HG03135 (cell line): ENCODE measurements at regions not wholly inside any gene's neighbourhood (a gene's known extent, or its start where the extent isn't known, plus 50 kb on each side); places are given as distances from the start of the nearest gene placed in this dataset.

Experiments
- ATAC-seq: cut with Tn5 transposase; IDR thresholded peaks from one replicate; pipeline ENCODE4 v1.9.1; 2021; ENCODE audit warnings: mild to moderate bottlenecking, moderate library complexity; ENCODE audit not compliant: unreplicated experiment

DNA sequence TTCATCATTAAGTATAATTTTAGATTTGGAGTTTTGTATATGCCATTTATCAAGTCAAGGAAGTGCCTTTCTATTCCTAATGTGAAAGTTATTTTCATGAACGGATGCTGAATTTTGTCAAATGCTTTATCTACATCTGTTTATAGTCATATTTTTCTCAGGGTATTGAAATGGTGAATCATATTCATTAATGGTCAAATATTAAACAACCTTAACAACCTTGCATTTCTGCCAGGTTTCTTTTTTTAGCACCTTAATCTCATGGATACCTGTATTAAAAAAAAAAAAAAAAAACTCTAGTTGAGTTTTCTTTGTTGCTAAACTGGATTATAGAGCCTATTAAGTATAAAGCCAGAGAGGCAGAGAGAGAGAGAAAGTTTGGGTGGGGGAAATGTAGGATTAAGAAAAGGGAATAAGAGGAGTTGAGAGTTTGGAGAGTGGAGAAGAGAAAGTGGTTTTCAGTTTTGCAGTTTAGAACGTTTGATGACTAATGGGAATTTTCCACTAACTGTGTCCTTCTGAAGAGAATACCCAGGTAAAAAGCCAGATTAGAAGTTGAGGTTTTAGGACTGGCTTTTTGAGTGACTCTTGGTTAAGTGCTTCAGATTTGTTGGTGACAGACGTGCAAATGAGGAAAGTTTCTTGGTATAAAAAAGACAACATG, 305.0 kb downstream of the HLX start:
- ATAC-seq: no peak

DNA sequence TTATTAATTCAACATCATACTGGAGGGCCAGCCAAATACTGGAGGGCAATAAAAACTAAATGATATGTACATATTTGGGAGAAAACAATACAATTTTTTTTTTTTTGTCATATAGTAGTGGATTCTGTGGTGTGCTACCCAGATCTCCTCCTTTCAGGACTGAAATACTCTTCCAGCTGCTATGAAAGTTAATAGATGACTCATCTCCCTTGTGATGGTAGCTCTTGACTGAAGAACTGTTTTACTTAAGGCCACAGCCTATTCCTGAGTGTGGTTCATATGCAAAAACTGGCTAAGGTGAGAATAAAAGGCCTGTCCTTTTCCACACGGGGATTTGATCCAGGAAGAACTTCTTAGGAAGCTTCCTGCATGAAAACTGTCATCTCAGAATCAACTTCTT, 307.9 kb downstream of the HLX start:
- no peak for ATAC-seq

DNA sequence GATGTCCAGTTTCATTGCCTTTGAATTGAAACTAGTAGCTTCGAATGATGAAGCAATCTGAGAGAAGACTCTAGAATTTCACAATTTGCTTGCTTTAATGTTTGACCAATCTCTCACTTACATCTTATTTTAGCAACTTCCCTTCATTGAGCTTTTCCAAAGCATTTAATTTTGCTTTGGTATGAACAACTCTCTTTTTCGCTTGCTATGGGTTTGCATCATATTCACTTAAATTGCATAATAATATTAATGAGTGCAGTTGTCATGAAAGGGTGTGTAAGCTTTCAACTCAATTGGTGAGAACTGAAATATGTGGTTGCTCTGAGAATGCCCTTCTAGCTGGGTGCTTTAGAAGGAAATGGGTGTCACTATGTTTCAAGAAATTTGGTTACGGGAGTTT, 309.2 kb downstream of the HLX start:
- ATAC-seq: no peak

DNA sequence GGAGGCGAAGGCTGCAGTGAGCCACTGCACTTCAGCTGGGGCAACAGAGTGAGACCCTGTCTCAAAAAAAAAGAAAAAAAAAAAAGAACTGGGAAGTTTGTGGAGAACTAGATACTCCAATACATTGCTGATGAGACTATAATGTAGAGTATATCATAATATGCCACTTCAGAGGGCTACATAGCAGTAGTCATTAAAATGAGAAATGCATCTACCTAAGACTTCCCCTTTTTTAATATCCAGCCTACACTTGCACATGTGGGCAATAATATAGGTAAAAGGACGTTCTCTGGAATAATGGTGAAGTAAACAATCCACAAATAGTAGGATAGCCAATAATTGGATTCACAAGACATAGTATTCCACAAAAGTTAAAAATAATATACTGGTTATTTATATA, 311.0 kb downstream of the HLX start:
- ATAC-seq: no peak

DNA sequence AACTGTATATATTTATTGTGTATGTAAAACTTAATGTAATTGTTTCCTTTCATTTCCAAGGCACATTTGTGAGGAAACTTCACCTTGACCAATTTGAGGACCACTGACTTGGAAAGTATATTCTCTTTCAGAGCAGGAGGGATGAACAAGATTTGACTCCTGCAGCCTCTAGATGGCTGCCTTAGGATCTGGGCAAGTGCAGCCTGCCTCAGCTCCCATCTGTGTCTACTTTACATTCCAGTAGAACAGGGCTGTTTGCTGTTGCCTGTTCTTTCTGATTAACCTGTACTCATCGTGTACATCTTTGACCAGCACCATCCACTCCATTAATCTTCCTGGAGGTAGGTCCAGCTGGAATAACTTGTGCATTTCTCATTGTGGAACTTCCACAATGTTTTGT, 312.8 kb downstream of the HLX start:
- no peak for ATAC-seq

DNA sequence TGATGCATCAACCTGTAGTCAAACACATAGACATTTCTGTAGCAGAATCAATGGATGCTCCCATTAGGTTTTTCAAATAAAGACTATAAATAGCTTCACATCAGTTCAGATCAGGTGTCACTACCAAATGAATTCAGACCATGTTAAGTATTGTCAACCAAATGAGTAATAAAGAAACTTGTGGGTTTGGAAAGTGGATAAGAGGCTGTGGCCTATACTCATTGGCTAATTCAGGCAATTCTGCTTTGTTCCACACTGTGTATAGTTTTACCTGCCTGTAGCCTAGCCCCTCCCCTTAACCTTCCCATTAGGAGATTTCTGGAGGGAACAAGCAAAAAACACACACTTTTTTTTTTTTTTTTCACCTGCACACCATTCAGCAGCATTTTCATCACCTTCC, 321.2 kb downstream of the HLX start:
- peak; percentile 53 for ATAC-seq

DNA sequence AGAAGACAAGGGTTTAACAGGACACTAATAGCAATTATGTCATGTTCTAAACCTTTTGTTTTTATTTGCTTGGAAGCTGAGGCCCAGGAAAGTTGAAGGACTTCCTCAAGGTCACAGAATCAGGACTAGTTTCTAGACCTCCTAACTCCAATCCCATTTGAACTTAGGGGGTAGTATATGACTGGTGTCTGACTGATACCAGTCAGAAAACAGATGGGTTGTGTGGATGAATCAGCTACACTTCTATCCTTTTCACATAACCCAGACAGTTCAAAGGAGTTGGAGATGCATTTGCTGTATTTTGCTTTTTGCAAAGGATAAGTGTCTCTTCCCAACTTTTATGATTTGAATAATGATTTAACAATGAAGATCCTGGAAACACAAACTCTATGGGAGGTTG, 322.5 kb downstream of the HLX start:
- ATAC-seq: no peak

DNA sequence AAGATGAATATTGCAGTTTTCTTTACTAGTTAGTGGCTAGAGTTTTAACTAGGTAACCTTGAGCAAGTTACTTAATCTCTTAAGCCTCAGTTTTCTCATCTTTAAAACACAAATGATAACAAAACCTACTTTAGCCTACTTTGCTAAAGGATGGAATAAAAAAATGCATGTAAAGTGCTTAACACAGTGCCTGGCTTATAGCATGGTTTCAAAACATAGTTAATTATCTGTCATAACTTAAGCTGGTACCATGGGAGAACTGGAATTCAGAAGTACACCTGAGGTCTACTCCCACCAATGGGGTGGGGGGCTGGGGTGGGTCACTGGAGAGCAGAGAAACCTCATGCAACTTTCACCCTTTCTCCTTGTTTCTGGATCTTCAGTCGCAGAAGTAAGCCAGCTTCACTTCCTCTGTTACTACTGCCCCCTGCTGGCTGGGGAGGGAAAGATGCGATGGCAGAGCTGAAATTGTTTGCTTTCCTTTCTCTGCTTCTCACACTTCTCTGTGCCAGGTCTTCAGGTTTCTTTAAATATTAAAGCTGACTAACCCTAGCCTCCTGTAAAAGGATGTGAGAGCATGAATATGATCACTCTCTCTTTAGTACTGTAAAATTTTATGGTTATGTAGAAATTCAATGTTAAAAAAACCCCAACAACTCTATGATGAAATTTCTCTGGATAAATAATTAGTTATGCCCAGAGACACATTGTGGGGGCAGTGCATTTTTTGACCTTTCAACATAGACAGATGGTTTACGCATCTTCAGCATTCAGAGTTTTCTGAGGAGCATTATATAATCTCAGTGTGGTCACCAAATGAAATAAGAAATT, 324.2 kb downstream of the HLX start:
- ATAC-seq: peak; percentile 82

DNA sequence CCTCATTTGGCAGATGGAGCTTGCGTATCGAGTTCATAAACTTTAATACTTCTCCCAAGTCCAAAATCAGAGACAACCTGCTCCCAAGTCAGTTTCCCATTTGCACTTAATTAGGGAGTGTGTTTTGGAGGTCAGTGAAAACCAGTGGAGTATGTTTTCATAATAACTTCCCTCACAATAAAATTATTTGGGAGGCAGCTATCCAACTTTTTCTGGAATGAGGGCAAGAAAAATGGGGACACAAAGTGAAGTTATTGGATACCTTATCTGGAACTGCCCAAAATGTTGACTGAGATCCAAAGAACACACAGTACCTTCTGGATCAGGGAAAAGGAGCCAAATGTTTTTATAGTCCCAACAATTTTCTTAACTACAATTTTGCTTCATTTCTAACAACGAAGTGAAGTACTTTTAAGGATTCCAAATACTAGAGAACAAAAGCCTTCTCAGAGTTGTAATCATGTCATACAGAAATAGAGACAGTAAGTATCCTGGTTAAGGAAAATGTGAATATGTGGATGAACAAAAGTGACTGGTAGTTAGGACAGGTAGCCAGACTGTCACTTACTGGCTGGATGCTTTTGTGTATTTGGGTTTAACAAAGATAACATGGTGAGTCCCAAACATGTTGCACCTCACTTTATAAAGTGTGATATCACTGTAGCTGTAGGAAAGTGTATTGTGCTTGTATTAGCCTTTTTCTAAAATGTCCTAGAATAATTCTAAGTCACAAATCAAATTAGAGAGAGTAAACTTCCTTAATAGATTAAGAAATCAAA, 325.0 kb downstream of the HLX start:
- no peak for ATAC-seq

DNA sequence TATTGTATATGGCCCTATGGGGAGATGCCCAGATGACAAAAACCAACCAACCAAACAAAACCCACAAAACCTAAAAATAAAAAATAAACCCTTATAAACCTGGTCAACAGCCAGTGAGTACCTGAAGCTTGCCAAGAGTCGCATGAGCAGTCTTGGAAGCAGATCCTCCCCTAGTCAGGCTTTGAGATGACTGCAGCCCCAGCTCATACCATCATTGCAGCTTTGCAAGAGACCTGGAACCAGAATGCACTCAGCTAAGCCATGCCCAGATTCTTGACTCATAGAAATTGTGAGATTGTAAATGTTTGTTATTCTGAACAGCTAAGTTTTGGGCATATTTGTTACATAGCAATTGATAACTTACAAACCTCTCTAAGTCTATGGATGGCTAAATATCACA, 326.8 kb downstream of the HLX start:
- no peak for ATAC-seq

DNA sequence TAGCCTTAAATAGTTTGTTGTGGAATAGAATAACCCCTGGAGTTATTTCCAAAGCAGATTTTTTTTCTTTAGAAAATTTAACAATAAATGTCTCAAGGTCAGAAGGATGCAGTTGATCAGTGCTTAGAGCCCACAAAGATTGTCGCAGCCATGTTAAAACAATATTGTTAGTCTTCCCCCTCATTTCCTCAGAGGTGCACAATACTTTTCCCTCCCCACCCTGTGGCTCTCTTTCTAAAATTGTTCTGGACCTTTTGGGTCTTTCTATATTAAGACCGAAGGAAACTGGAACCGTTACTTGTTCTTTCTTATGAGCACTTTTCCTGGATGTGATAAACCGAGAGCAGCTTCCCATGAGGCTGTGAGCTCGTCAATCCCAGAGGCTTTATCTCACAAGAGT, 333.7 kb downstream of the HLX start:
- no peak for ATAC-seq

DNA sequence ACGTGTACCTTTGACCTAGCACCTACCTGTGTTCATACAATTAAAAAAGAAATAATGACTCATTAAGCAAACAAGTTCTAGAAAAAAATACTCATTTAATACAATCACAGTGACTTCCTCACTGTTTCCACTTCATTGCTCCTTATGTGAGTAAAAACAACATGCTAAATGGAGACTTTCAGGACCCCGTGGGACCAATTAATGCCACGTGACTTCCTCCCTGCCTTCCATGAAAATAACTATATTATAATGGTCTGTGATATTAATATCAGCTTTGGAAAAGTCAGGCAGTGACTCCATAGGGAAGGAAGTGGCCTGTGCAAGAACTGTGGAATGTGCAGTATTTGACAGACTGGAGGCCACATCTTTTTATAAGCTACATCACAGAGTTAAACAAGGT, 337.8 kb downstream of the HLX start:
- ATAC-seq: no peak

DNA sequence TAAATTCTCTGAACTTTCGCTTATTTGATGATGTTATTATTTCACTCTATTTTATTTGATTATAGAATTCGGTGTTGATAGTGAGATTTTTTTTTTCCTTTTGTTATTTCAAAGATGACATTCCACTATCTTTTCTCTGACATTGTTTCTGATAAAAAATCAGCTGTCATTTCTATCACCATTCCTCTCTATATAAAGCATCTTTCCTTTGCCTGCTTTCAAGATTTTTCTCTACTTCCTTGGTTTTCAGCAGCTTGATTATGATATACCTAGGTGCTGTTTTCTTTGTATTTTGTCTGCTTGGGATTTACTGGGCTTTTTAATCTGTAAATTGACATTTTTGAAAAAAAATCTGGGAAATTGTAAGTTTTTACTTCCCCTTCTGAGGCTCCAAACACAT, 344.0 kb downstream of the HLX start:
- ATAC-seq: no peak

DNA sequence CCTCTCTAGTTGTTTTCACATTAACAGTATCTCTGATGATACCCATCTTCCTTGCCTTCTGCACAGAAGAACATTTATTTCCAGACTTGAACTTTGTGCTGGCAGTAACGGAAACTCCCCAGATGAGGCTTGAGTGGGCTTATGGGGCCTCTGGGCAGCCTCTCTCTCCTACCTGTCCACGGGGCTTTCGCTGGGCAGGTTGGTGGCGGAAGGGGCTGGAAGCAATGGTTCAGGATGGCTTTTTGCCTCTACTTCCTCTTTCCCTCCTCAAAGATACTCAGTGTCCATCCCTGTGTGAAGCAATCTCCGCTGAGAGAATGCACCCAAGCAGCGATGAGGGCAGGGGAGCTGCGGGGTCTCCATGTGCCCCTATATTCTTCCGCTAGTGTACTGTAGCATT, 348.2 kb downstream of the HLX start:
- no peak for ATAC-seq

DNA sequence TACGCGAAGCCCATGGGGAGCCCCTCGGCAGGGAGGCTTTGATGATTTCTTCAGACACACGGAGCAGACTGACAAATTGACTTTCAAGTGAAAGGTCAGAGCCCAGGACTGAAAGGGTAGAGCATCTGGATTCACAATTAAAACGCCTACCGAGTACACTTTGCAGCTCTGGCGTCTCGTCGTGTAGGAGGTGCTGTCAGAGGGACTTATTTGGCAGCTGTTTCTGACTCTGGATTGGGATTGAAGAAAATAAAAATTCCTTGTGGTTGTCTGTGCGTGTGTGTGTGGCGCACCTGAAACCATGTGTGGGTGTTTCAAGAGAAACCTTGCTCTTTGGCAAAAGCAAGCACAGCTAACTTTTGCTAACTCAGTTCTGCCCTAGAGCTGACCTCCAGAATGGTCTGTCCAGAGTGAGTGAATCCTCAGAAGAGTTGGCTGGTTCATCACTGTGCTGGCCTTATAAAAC, 348.7 kb downstream of the HLX start:
- no peak for ATAC-seq

DNA sequence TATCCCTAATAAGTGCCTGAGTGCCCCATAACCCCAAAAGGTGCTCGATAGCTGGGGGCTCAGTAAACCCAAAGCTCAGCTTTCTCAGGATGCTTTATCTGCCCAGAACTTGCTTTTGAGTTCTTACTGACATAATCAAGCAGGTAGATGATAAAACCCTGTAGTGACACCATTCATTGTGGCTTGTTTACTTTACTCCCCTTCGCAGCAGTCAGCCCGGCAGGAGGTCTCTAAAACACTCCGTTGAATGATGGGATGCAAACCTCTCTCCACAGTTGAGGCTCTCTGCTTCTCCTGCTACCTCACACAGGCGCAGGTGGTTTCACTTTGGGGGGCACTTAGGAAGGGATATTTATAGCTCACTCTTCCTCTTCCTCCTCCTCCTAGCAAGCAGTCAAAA, 349.4 kb downstream of the HLX start:
- no peak for ATAC-seq

DNA sequence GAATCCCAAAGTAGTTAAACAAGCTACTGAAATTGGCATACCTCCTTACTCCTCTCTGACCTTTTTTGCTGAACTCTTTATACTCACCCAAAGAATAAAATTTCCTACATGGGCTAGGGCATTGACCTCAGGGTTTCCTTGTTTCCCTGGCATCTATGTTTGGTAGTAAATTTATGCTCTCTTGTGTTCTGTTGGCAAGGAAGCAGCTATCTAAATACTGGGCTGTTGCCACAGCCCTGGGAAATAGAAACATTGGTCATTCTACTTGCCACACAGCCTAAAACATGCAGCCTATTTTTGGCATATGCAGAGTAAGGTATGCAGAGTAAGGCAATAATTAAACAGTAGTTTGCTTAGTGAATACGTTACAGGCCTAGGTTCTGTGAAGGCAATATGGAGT, 351.4 kb downstream of the HLX start:
- no peak for ATAC-seq

DNA sequence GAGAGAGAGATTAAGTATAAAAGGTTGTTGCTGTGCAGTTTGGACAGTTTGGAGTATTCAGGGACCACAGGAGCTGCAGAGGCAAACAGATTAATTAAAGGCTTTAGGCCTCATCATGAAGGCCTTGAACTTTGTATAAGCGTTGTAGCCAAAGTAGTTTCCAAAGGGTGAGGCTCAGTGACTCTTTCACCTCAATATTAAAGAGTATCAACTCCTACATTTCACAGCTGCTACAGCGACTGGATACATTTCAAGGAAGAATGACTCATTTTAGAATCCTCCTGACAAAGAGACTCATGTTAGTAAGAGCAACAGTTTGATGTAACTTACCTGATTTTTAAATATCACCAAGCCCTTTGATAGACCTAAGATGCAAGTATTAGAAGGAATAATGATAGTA, 355.5 kb downstream of the HLX start:
- no peak for ATAC-seq

DNA sequence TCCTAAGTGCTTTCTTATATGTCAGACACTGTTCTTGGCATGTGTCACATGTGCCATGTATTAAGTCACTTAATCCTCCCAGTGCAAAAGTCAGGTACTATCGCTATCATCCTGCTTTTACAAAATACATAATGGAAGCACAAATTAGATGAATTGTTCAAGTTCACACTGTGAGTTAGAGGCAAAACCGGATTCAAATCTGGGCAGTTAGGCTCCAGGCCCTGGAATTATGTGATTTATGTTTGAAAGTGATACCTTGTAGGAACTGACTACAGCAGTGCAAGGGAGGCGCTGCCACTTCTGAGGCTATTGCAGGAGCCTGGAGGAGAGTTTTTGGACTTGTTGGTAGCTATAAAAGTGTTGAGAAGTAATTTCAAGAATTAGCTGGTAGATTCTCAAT, 358.3 kb downstream of the HLX start:
- no peak for ATAC-seq

DNA sequence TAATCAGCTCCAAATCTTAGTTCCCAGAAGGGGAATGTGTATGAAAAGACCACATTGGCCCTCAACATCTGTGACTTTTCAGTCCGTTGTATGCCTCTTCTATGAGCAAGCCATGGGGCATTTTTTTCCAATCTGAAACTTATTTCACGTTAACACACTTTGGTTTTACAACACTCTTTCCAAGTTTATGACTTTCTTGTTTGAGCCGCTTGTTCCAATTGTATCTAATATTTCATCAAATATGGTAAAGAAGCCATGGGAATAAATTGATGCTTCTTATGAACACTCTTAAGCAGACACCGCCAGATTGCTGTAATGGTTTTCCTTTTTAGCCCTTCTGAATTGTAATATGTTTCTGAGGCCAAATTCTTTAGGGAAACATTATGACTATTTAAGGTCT, 359.9 kb downstream of the HLX start:
- ATAC-seq: no peak

DNA sequence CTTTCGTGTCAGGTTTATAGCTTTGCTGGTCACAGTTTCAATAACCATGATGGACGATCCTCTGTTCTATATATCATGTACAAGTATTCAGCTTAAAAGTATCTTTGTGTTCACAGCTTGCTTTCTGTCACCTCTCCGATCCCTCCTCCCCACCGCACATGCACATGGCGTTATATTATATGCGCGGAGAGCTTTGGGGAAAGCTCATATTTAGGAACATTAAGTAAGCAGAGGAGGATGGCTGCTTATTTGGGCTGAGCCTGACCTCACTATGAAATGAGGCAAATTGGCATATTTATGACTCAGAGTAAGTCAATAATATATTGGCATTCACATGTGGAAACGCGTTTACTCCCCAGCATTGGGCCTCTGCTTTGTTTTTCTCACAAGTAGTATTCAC, 360.5 kb downstream of the HLX start:
- no peak for ATAC-seq

DNA sequence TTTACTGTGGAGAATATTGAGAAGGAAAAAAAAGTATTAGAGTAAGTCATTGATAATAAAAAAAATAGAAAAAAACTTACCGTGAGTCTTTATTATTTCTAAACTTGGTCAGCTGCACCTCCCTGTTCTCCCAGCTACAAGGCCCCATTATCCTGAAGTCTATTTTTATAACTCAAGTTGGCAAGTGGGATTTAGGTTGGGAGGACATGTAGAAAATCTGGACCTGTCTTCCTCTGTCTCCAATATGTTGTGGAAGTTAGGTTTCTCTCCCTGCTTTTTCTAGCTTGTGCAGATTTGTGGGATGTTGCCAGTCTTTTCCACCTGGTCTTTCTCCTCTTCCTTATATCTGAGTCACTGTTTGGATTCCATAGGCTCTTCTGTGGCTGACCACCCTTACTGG, 361.4 kb downstream of the HLX start:
- no peak for ATAC-seq
